SK-N-SH (cell line): ENCODE measurements at regions not wholly inside any gene's neighbourhood (a gene's known extent, or its start where the extent isn't known, plus 50 kb on each side); places are given as distances from the start of the nearest gene placed in this dataset.

Experiments used
- CTCF ChIA-PET: fragments of 300-600, 350-600 bp; formaldehyde crosslinking; extraction: SDS; loops from one replicate; lab custom pipeline; 2021; lab: Yijun Ruan, JAX
- POLR2A ChIA-PET: fragments of 350-600 bp; sonication (Branson Sonifier 250); formaldehyde crosslinking; extraction: SDS; loops from one replicate; lab custom pipeline; 2020; ENCODE audit warnings: antibody characterized with exemption, inconsistent platforms; lab: Yijun Ruan, JAX
- DNase-seq: peaks from one replicate; pipeline ENCODE4 v3.0.0; 2012
- H2AFZ ChIP-seq: fragments of 200-600 bp; sonication (generic); 2 replicates; pipeline ENCODE4 v1.8.1; 2016; ENCODE audit warnings: antibody characterized with exemption, mild to moderate bottlenecking, low read depth
- H3F3A ChIP-seq: fragments of 200-600 bp; sonication (generic); replicated peaks from 2 replicates; pipeline ENCODE3; 2016; ENCODE audit warnings: antibody characterized with exemption, mild to moderate bottlenecking; ENCODE audit not compliant: insufficient read depth
- H3K27ac ChIP-seq, 2 experiments: fragments of 200-500 bp in 1 of 2; fragments of 200-600 bp in 1 of 2; sonication (Bioruptor generic) in 1 of 2; sonication (generic), shearing (Covaris generic) in 1 of 2; 2 replicates each; pipeline versions ENCODE4 v1.5.1 to v1.6.1; 2014 to 2016; ENCODE audit warnings: low read depth in 2 of 2, inconsistent platforms in 1 of 2, low read length in 1 of 2, mild to moderate bottlenecking in 1 of 2, mixed read lengths in 1 of 2
- H3K27me3 ChIP-seq: fragments of 200-600 bp; sonication (generic), shearing (Covaris generic); 2 replicates; pipeline ENCODE4 v1.6.1; 2016; ENCODE audit warnings: mixed run types; ENCODE audit not compliant: insufficient read depth
- H3K36me3 ChIP-seq, 2 experiments: fragments of 200-500 bp in 1 of 2; fragments of 200-600 bp in 1 of 2; sonication (Bioruptor generic) in 1 of 2; sonication (generic) in 1 of 2; replicated peaks in 1 of 2; 2 replicates each; pipeline versions ENCODE3 to v1.5.1; 2014 to 2016; ENCODE audit warnings: low read length in 1 of 2, mild to moderate bottlenecking in 1 of 2; ENCODE audit not compliant: insufficient read depth in 2 of 2, control insufficient read depth in 1 of 2
- H3K4me1 ChIP-seq, 2 experiments: fragments of 200-500 bp in 1 of 2; fragments of 200-600 bp in 1 of 2; sonication (Bioruptor generic) in 1 of 2; sonication (generic), shearing (Covaris generic) in 1 of 2; 2 replicates each; pipeline versions ENCODE4 v1.5.1 to v1.6.1; 2014 to 2016; ENCODE audit warnings: low read depth in 1 of 2, low read length in 1 of 2, mixed run types in 1 of 2; ENCODE audit not compliant: insufficient read depth in 2 of 2, control insufficient read depth in 1 of 2
- H3K4me2 ChIP-seq: fragments of 200-600 bp; sonication (generic), shearing (Covaris generic); 2 replicates; pipeline ENCODE4 v1.6.1; 2017; ENCODE audit warnings: mixed run types
- H3K4me3 ChIP-seq, 2 experiments: fragments of 200-500 bp in 1 of 2; fragments of 200-600 bp in 1 of 2; sonication (Bioruptor generic) in 1 of 2; sonication (generic), shearing (Covaris generic) in 1 of 2; 2 replicates each; pipeline versions ENCODE4 v1.5.1 to v1.8.1; 2014 to 2016; ENCODE audit warnings: low read depth in 2 of 2, inconsistent platforms in 1 of 2, low read length in 1 of 2, mild to moderate bottlenecking in 1 of 2, mixed read lengths in 1 of 2, moderate library complexity in 1 of 2
- H3K79me2 ChIP-seq: fragments of 200-600 bp; sonication (generic); 2 replicates; pipeline ENCODE4 v1.8.1; 2017; ENCODE audit warnings: mild to moderate bottlenecking; ENCODE audit not compliant: insufficient read depth
- H3K9ac ChIP-seq: fragments of 200-600 bp; sonication (generic); 2 replicates; pipeline ENCODE4 v1.6.1; 2017; ENCODE audit warnings: mixed run types
- H3K9me2 ChIP-seq: fragments of 200-600 bp; sonication (generic); 2 replicates; pipeline ENCODE4 v1.6.1; 2017; ENCODE audit warnings: mixed run types
- H3K9me3 ChIP-seq: fragments of 200-600 bp; sonication (generic); 2 replicates; pipeline ENCODE4 v1.6.1; 2017; ENCODE audit warnings: mixed run types, mild to moderate bottlenecking, moderate library complexity
- H4K20me1 ChIP-seq: fragments of 200-600 bp; sonication (generic); 2 replicates; pipeline ENCODE4 v1.6.1; 2017; ENCODE audit warnings: mild to moderate bottlenecking, mixed run types; ENCODE audit not compliant: insufficient read depth
- CHD2 ChIP-seq: fragments of 150-350 bp; IDR thresholded peaks from 2 replicates; pipeline ENCODE4 v1.6.1; 2018; ENCODE audit warnings: low read length; ENCODE audit not compliant: partially characterized antibody
- ELF1 ChIP-seq: IDR thresholded peaks from 2 replicates; pipeline ENCODE4 v1.4.0; 2012
- EP300 ChIP-seq, 2 experiments: IDR thresholded peaks; 2 replicates each; pipeline versions ENCODE4 v1.4.0 to v1.6.1; 2012; ENCODE audit warnings: borderline replicate concordance in 1 of 2, low read depth in 1 of 2, low read length in 1 of 2
- EZH2phosphoT487 ChIP-seq: fragments of 200-600 bp; sonication (generic); IDR thresholded peaks from 2 replicates; pipeline ENCODE4 v1.6.1; 2017; ENCODE audit warnings: low read depth, mixed run types, mild to moderate bottlenecking, antibody characterized with exemption, moderate library complexity, borderline replicate concordance
- FOSL2 ChIP-seq: IDR thresholded peaks from 2 replicates; pipeline ENCODE4 v1.4.0; 2012; ENCODE audit warnings: low read depth, mild to moderate bottlenecking, moderate library complexity, borderline replicate concordance
- FOXM1 ChIP-seq: IDR thresholded peaks from 2 replicates; pipeline ENCODE4 v1.4.0; 2012; ENCODE audit warnings: low read depth, mild to moderate bottlenecking
- GABPA ChIP-seq: IDR thresholded peaks from 2 replicates; pipeline ENCODE4 v1.4.0; 2012; ENCODE audit warnings: low read depth, mild to moderate bottlenecking
- MAX ChIP-seq: IDR thresholded peaks from 2 replicates; pipeline ENCODE4 v1.4.0; 2012; ENCODE audit warnings: low read depth
- MEF2A ChIP-seq: IDR thresholded peaks from 2 replicates; pipeline ENCODE4 v1.4.0; 2012; ENCODE audit warnings: low read depth, borderline replicate concordance
- MXI1 ChIP-seq: IDR thresholded peaks from 2 replicates; pipeline ENCODE4 v1.6.1; 2012; ENCODE audit warnings: mild to moderate bottlenecking, low read depth, low read length, improper control_type of control experiment
- NRF1 ChIP-seq: IDR thresholded peaks from 2 replicates; pipeline ENCODE4 v1.6.1; 2012; ENCODE audit warnings: low read depth, mild to moderate bottlenecking, low read length
- POLR2AphosphoS5 ChIP-seq: IDR thresholded peaks from 2 replicates; pipeline ENCODE4 v1.6.1; 2012; ENCODE audit warnings: low read depth, low read length
- RCOR1 ChIP-seq: fragments of 150-350 bp; IDR thresholded peaks from 2 replicates; pipeline ENCODE4 v1.6.1; 2017; ENCODE audit warnings: antibody characterized with exemption, low read length
- REST ChIP-seq: IDR thresholded peaks from 2 replicates; pipeline ENCODE4 v1.6.1; 2012; ENCODE audit warnings: mild to moderate bottlenecking, low read depth, low read length, moderate library complexity
- RFX5 ChIP-seq: IDR thresholded peaks from 2 replicates; pipeline ENCODE4 v1.6.1; 2012; ENCODE audit warnings: mild to moderate bottlenecking, improper control_type of control experiment, low read length
- RXRA ChIP-seq: IDR thresholded peaks from 2 replicates; pipeline ENCODE4 v1.4.0; 2012; ENCODE audit warnings: low read depth, mild to moderate bottlenecking, borderline replicate concordance
- SMC3 ChIP-seq: IDR thresholded peaks from 2 replicates; pipeline ENCODE4 v1.6.1; 2012; ENCODE audit warnings: low read depth, low read length, improper control_type of control experiment
- TAF1 ChIP-seq: IDR thresholded peaks from 2 replicates; pipeline ENCODE4 v1.6.1; 2012; ENCODE audit warnings: low read depth, mild to moderate bottlenecking, low read length, moderate library complexity, borderline replicate concordance
- ZBTB33 ChIP-seq: IDR thresholded peaks from 2 replicates; pipeline ENCODE4 v1.4.0; 2012; ENCODE audit warnings: low read depth, borderline replicate concordance
- WGBS: methylation state at CpG from one replicate; pipeline ENCODE4 v1.1.6; 2017; ENCODE audit warnings: low lambda C conversion rate; 5-methylcytosine and 5-hydroxymethylcytosine counted together
- TF ChIP-seq, protein P1 (sequence below): fragments of 200-600 bp; sonication (generic); IDR thresholded peaks from 2 replicates; pipeline ENCODE4 v1.6.1; 2017; ENCODE audit warnings: antibody characterized with exemption, mild to moderate bottlenecking, moderate library complexity
- TF ChIP-seq, protein P2 (sequence below): fragments of 150-350 bp; IDR thresholded peaks from 2 replicates; pipeline ENCODE4 v1.6.1; 2016; ENCODE audit warnings: mild to moderate bottlenecking, low read depth, low read length
- TF ChIP-seq, protein P3 (sequence below): fragments of 150-350 bp; IDR thresholded peaks from 2 replicates; pipeline ENCODE4 v1.6.1; 2017; ENCODE audit warnings: antibody characterized with exemption, low read length, low read depth, borderline replicate concordance

- H3K9me2 ChIP-seq = no peaks in the 10 kb centered on the region
- ChIA-PET CTCF (interaction anchor here (0.7 to 2.6 kb wide), 10 partner anchors 10 to 267 kb away, joined by 3 to 6 read pairs (median 4); no protein-coding TSS in a partner anchor), POLR2A (interaction anchor here (0.6 to 1.1 kb wide), 4 partner anchors 28 to 135 kb away, joined by 3 to 4 read pairs (median 3); no protein-coding TSS in a partner anchor)
- H3K36me3 ChIP-seq = no peaks in the 10 kb centered on the region
- TF ChIP-seq POLR2AphosphoS5 = no peak
- TF ChIP-seq NRF1 = 0 out of 2 replicates have a peak, but pooled peaks have one; percentile 29
- no peak for TF ChIP-seq TAF1
- TF ChIP-seq ELF1 = 0 out of 2 replicates have a peak, but pooled peaks have one; percentile 28
- TF ChIP-seq REST = no peak
- TF ChIP-seq, protein P1, sequence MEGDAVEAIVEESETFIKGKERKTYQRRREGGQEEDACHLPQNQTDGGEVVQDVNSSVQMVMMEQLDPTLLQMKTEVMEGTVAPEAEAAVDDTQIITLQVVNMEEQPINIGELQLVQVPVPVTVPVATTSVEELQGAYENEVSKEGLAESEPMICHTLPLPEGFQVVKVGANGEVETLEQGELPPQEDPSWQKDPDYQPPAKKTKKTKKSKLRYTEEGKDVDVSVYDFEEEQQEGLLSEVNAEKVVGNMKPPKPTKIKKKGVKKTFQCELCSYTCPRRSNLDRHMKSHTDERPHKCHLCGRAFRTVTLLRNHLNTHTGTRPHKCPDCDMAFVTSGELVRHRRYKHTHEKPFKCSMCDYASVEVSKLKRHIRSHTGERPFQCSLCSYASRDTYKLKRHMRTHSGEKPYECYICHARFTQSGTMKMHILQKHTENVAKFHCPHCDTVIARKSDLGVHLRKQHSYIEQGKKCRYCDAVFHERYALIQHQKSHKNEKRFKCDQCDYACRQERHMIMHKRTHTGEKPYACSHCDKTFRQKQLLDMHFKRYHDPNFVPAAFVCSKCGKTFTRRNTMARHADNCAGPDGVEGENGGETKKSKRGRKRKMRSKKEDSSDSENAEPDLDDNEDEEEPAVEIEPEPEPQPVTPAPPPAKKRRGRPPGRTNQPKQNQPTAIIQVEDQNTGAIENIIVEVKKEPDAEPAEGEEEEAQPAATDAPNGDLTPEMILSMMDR = peak; percentile 31; the same call in 1 of the 2 replicates
- TF ChIP-seq GABPA = no peak
- TF ChIP-seq RXRA = no peak
- no peak for TF ChIP-seq CHD2
- TF ChIP-seq, protein P2, sequence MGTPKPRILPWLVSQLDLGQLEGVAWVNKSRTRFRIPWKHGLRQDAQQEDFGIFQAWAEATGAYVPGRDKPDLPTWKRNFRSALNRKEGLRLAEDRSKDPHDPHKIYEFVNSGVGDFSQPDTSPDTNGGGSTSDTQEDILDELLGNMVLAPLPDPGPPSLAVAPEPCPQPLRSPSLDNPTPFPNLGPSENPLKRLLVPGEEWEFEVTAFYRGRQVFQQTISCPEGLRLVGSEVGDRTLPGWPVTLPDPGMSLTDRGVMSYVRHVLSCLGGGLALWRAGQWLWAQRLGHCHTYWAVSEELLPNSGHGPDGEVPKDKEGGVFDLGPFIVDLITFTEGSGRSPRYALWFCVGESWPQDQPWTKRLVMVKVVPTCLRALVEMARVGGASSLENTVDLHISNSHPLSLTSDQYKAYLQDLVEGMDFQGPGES = no peak
- TF ChIP-seq ZBTB33 = no peak
- no peak for TF ChIP-seq RCOR1
- no peak for TF ChIP-seq FOXM1
- no peak for TF ChIP-seq EZH2phosphoT487
- TF ChIP-seq EP300 (IDR thresholded peaks at IDR 0.05; ENCODE audit: borderline replicate concordance in 1 of 2, low read depth in 1 of 2, low read length in 1 of 2) = no peak
- no peak for TF ChIP-seq MAX
- no peak for TF ChIP-seq SMC3
- no peak for TF ChIP-seq MXI1
- TF ChIP-seq FOSL2 = peak; percentile 46; the same call in 1 of the 2 replicates
- no peak for TF ChIP-seq MEF2A
- TF ChIP-seq, protein P3, sequence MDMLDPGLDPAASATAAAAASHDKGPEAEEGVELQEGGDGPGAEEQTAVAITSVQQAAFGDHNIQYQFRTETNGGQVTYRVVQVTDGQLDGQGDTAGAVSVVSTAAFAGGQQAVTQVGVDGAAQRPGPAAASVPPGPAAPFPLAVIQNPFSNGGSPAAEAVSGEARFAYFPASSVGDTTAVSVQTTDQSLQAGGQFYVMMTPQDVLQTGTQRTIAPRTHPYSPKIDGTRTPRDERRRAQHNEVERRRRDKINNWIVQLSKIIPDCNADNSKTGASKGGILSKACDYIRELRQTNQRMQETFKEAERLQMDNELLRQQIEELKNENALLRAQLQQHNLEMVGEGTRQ = no peak
- no peak for TF ChIP-seq RFX5
- peak overlapping the region; percentile 54 to 65 for H3K4me3 ChIP-seq
- H4K20me1 ChIP-seq = no peaks in the 10 kb centered on the region
- 4% methylated on average over 30 of the region's 84 CpGs for WGBS
- peaks cover 0 to 7% of the 10 kb centered on the region in 2 experiments; a peak in 1 of 4 replicates for H3K4me1 ChIP-seq
- peaks cover 4% of the 10 kb centered on the region; the same call in 1 of the 2 replicates for H3K27me3 ChIP-seq
- H3K9ac ChIP-seq = peak overlapping the region; percentile 65
- no peak overlapping the region; a peak in 1 of 4 replicates for H3K27ac ChIP-seq
- no peaks in the 10 kb centered on the region for H3K9me3 ChIP-seq
- peak overlapping the region; percentile 83 for H3K4me2 ChIP-seq
- H2AFZ ChIP-seq = peak overlapping the region; percentile 88
- peak; percentile 87 for DNase-seq
- H3K79me2 ChIP-seq = no peaks in the 10 kb centered on the region
- H3F3A ChIP-seq = peaks cover 4% of the 10 kb centered on the region
Measured at GRCh38 chr14:34059925-34060650, 109.2 kb upstream of the EGLN3 start.
